AG04450 (cell line): ENCODE measurements at regions not wholly inside any gene's neighbourhood (a gene's known extent, or its start where the extent isn't known, plus 50 kb on each side); places are given as distances from the start of the nearest gene placed in this dataset.
A peak's percentile ranks its signal among the peaks of the same experiment; 100 is the strongest.

ENCODE experiments used
- CTCF ChIA-PET: fragments of 300-600, 350-600 bp; formaldehyde crosslinking; extraction: SDS; loops from one replicate; lab custom pipeline; 2022; ENCODE audit warnings: antibody characterized with exemption, inconsistent platforms; lab: Charles Lee
- POLR2A ChIA-PET: fragments of 350-600 bp; formaldehyde crosslinking; extraction: SDS; loops from one replicate; lab custom pipeline; 2021; ENCODE audit warnings: antibody characterized with exemption, inconsistent platforms; lab: Yijun Ruan, JAX
- DNase-seq: peaks from one replicate; pipeline ENCODE4 v3.0.0-alpha.2; 2011; ENCODE audit warnings: low read depth, low spot score
- H3K27ac ChIP-seq: one replicate; pipeline ENCODE4 v1.5.1; 2012; ENCODE audit warnings: low read depth, low read length, control low read depth
- H3K27me3 ChIP-seq: one replicate; pipeline ENCODE4 v1.6.0; 2012; ENCODE audit warnings: low read length; ENCODE audit not compliant: control insufficient read depth, insufficient read depth
- H3K4me3 ChIP-seq: 2 replicates; pipeline ENCODE4 v1.5.1; 2011; ENCODE audit warnings: mild to moderate bottlenecking, low read depth, low read length, control low read depth
- H3K9me3 ChIP-seq: 2 replicates; pipeline ENCODE4 v1.5.1; 2012; ENCODE audit warnings: low read length; ENCODE audit not compliant: control insufficient read depth, insufficient read depth
- CTCF ChIP-seq: IDR thresholded peaks from 2 replicates; pipeline ENCODE4 v1.5.1; 2011; ENCODE audit warnings: low read depth, low read length, control low read depth, inconsistent platforms

- DNase-seq, result no peak
- ChIA-PET POLR2A (no interaction called here), CTCF (no interaction called here)
- peaks cover 2% of the 10 kb centered on the region for H3K27me3 ChIP-seq
- no peak overlapping the region for H3K4me3 ChIP-seq
- H3K9me3 ChIP-seq, result no peaks in the 10 kb centered on the region; the same call in 1 of the 2 replicates
- TF ChIP-seq CTCF, result no peak
- no peak overlapping the region for H3K27ac ChIP-seq
Measured at GRCh38 chr14:89037065-89037464, 212.6 kb downstream of the TTC8 start.

GRCh38 chr14:89040080-89040459 is 215.6 kb downstream of the TTC8 start:
- Histone ChIP-seq H3K9me3 (no peaks in the 10 kb centered on the region; the same call in 1 of the 2 replicates), H3K4me3 (no peak overlapping the region), H3K27ac (no peak overlapping the region), H3K27me3 (peaks cover 2% of the 10 kb centered on the region)
- POLR2A ChIA-PET, result no interaction called here
- no peak for TF ChIP-seq CTCF
- CTCF ChIA-PET, result interaction anchor here (0.8 to 1.9 kb wide), 10 partner anchors 10 to 917 kb away, joined by 3 to 6 read pairs (median 4); no protein-coding TSS in a partner anchor
- no peak for DNase-seq

GRCh38 chr14:89040460-89041256 is 216.2 kb downstream of the TTC8 start:
- H3K27ac ChIP-seq, result peak overlapping the region; percentile 94
- H3K4me3 ChIP-seq, result peak overlapping the region; percentile 64
- peak; percentile 68 for DNase-seq
- H3K9me3 ChIP-seq, result no peaks in the 10 kb centered on the region; the same call in 1 of the 2 replicates
- POLR2A ChIA-PET, result interaction anchor here (1.4 kb wide), 1 partner anchor 881 kb away, joined by 3 read pairs; no protein-coding TSS in a partner anchor
- CTCF ChIA-PET, result interaction anchor here (0.6 to 1.9 kb wide), 39 partner anchors 10 to 1192 kb away, joined by 3 to 10 read pairs (median 3); no protein-coding TSS in a partner anchor
- peak; percentile 99 for TF ChIP-seq CTCF
- H3K27me3 ChIP-seq, result peaks cover 2% of the 10 kb centered on the region

GRCh38 chr14:89041257-89041582 is 216.8 kb downstream of the TTC8 start:
- Histone ChIP-seq H3K4me3 (peak overlapping the region; percentile 64), H3K27ac (peak overlapping the region; percentile 94), H3K9me3 (no peaks in the 10 kb centered on the region; the same call in 1 of the 2 replicates), H3K27me3 (no peaks in the 10 kb centered on the region)
- ChIA-PET CTCF (interaction anchor here (0.6 to 1.8 kb wide), 32 partner anchors 11 to 1191 kb away, joined by 3 to 10 read pairs (median 4); no protein-coding TSS in a partner anchor), POLR2A (interaction anchor here (1.4 kb wide), 1 partner anchor 881 kb away, joined by 3 read pairs; no protein-coding TSS in a partner anchor)
- DNase-seq, result peak; percentile 16
- TF ChIP-seq CTCF, result no peak

- H3K27me3 ChIP-seq, result no peaks in the 10 kb centered on the region
- H3K27ac ChIP-seq, result no peak overlapping the region
- ChIA-PET POLR2A (no interaction called here), CTCF (interaction anchor here (0.6 to 1.8 kb wide), 7 partner anchors 261 to 931 kb away, joined by 3 to 10 read pairs (median 4); no protein-coding TSS in a partner anchor)
- no peak for DNase-seq
- TF ChIP-seq CTCF, result no peak
- no peak overlapping the region for H3K4me3 ChIP-seq
- H3K9me3 ChIP-seq, result no peaks in the 10 kb centered on the region; the same call in 1 of the 2 replicates
Measured at GRCh38 chr14:89042021-89042420, 217.6 kb downstream of the TTC8 start.
